HUES48 (cell line): ENCODE measurements at regions not wholly inside any gene's neighbourhood (a gene's known extent, or its start where the extent isn't known, plus 50 kb on each side); places are given as distances from the start of the nearest gene placed in this dataset.
"Not testable (repeated sequence)": the region's sequence is repeated elsewhere in the genome, so short reads cannot be mapped to it uniquely, and the experiment has no call there.

ENCODE experiments used
- H3K27ac ChIP-seq: one replicate; pipeline ENCODE4 v1.7.0; 2013; ENCODE audit warnings: low read depth, low read length, inconsistent platforms
- H3K27me3 ChIP-seq: 2 replicates; pipeline ENCODE4 v1.6.1; 2013; ENCODE audit warnings: mild to moderate bottlenecking, low read length; ENCODE audit not compliant: control insufficient read depth, insufficient read depth
- H3K36me3 ChIP-seq: 2 replicates; pipeline ENCODE4 v1.6.1; 2013; ENCODE audit warnings: low read length; ENCODE audit not compliant: control insufficient read depth, insufficient read depth
- H3K4me1 ChIP-seq: 2 replicates; pipeline ENCODE4 v1.6.1; 2013; ENCODE audit warnings: mild to moderate bottlenecking, low read length; ENCODE audit not compliant: control insufficient read depth, insufficient read depth
- H3K4me3 ChIP-seq: 2 replicates; pipeline ENCODE4 v1.5.1; 2013; ENCODE audit warnings: mild to moderate bottlenecking, low read depth, low read length
- H3K9ac ChIP-seq: 2 replicates; pipeline ENCODE4 v1.6.1; 2013; ENCODE audit warnings: mild to moderate bottlenecking, low read depth, low read length, moderate library complexity
- H3K9me3 ChIP-seq: 2 replicates; pipeline ENCODE4 v1.6.1; 2013; ENCODE audit warnings: low read length; ENCODE audit not compliant: control insufficient read depth, insufficient read depth

DNA sequence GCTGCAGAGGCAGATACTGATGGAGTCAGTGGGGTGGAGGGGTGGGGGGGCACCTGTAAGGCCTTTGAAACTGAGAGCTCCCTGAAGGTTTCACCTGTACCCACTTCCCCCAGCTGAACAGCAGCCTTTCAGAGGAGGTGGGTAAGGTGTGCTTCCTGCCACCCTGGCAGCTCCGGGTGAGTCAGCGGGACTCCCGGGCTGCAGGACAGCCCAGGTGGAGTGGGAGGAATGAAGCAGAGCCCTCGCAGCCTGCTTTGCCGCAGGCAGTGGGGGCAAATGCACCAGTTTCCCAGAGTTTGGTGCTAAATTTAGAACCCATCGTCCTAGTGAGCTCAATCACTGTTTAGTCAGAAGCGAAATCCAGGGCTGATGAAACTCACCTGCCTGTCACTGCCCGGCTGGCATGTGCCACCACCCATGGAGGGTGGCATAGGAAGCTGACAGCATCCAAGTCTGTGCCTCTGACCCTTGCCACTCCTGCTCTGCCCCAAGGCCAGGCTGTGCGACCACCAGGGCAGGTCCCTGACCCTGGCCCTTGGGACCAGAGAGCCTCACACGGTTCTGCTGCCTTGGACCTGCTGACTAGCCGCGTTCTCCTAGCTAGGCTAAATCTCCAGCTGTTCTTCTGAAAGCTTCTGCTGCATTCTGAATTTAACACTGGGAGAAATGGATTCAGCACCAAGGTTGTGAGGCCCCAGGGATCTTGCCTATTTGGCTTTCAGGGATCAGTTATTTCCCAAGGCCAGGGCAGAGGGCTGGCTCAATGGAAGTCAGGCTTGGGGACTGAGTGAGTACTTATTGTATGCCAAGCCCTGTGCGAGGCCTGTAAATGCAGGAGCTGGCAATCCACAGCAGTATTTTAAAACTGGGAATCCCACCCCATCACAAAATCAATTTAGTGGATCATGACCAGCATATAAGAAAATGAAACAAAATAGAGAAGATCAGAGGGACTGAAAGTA, 67.3 kb upstream of the RASGRF1 start:
- no peaks in the 10 kb centered on the region for H3K9me3 ChIP-seq
- no peak overlapping the region for H3K4me3 ChIP-seq
- H3K27me3 ChIP-seq: no peaks in the 10 kb centered on the region; the same call in 1 of the 2 replicates
- no peak overlapping the region for H3K9ac ChIP-seq
- H3K27ac ChIP-seq: no peak overlapping the region
- no peaks in the 10 kb centered on the region for H3K36me3 ChIP-seq
- H3K4me1 ChIP-seq: peaks cover 10% of the 10 kb centered on the region; the same call in 1 of the 2 replicates

DNA sequence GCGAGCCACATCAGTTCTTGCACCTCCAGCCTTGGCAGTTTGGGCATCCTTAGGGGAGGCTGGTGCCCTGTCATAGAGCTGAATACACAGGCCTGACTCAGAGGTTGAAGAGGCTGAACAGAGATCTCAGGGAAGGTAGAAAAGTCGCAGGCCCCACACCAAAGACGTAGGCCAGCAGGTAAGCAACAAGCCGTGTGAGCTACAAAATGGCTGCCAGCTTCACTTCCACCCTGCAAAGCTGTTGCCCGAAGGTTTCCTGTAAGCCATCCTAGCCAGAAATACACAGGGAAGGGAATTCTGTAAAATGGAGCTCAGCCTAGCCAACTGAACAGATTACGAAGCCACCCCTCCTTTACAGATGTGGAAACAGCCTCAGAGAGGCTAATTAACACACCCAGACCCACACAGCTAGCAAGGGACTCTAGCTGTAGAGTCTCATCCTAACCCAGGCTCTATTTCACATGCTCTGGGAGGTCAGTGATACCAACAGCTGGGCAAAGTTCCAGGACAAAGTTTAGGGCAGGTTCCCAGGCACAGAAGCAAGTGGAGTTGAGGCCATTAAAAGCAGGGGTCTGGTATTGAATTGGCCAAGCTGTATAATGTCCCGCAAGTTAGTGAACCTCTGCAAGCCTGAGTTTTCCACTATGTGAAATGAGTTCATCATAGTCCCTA, 66.3 kb upstream of the RASGRF1 start:
- H3K9me3 ChIP-seq: no peaks in the 10 kb centered on the region
- no peak overlapping the region for H3K27ac ChIP-seq
- H3K4me1 ChIP-seq: peaks cover 10% of the 10 kb centered on the region; the same call in 1 of the 2 replicates
- no peak overlapping the region for H3K4me3 ChIP-seq
- no peaks in the 10 kb centered on the region; the same call in 1 of the 2 replicates for H3K27me3 ChIP-seq
- no peaks in the 10 kb centered on the region for H3K36me3 ChIP-seq
- H3K9ac ChIP-seq: no peak overlapping the region

- Histone ChIP-seq H3K36me3 (no peaks in the 10 kb centered on the region), H3K27me3 (no peaks in the 10 kb centered on the region; the same call in 1 of the 2 replicates), H3K9me3 (no peaks in the 10 kb centered on the region), H3K4me1 (peaks cover 10% of the 10 kb centered on the region; the same call in 1 of the 2 replicates), H3K27ac (no peak overlapping the region), H3K4me3 (no peak overlapping the region), H3K9ac (no peak overlapping the region)
Measured at GRCh38 chr15:79154483-79155135, 64.0 kb upstream of the RASGRF1 start.

- not testable (repeated sequence) for H3K27me3 ChIP-seq, H3K4me3 ChIP-seq, H3K4me1 ChIP-seq, H3K27ac ChIP-seq, H3K9ac ChIP-seq, H3K36me3 ChIP-seq
- H3K9me3 ChIP-seq: peaks cover 44% of the 10 kb centered on the region
Measured at GRCh38 chr15:79144290-79144689, 53.7 kb upstream of the RASGRF1 start.

DNA sequence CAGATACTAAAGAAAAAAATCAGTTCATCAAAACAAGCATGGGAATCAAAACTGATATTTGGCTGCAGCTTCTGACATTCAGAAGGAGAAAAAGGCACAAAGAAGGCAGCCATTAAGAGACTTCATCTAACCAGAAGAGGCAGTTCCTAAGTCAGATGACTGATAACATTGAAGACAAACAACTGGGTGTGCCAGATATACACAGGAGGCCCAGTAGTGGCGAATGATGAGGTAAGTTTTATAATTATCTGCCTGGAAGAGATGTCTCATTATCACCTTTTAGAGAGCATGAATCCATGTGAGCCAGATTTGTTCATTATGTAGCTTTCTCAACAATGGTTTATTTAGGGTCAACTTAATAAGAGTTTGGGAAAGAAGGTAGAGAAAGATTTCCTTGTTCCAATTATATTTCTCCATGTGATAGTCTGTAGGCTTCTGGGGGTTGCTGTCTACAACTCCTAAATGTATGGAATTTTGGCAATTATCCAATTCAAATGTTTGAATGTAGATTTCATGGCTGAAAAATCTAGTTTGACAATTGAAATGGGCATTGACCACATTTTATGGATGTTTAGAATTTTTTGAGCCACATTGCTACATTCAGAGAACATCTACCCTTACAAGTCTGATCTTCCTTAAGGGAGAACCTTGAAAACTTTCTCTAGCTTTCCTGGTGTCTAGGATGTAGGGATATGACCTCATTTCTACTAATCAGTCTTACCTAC, 50.4 kb upstream of the RASGRF1 start:
- Histone ChIP-seq H3K9me3 (peaks cover 36% of the 10 kb centered on the region), H3K4me3 (no peak overlapping the region), H3K9ac (no peak overlapping the region), H3K4me1 (peaks cover 12% of the 10 kb centered on the region), H3K27me3 (no peaks in the 10 kb centered on the region), H3K27ac (no peak overlapping the region), H3K36me3 (no peaks in the 10 kb centered on the region)
